ENCODE measurements at regions not wholly inside any gene's neighbourhood (a gene's known extent, or its start where the extent isn't known, plus 50 kb on each side); places are given as distances from the start of the nearest gene placed in this dataset.
A peak's percentile ranks its signal among the peaks of the same experiment; 100 is the strongest.
"Not testable (repeated sequence)": the region's sequence is repeated elsewhere in the genome, so short reads cannot be mapped to it uniquely, and the experiment has no call there.

GRCh38 chr16:22436823-22437652, 62.6 kb upstream of the CDR2 start:
- peak; percentile 68 to 79 for DNase-seq

GRCh38 chr16:22436326-22436822, 62.0 kb upstream of the CDR2 start:
- DNase-seq, result not testable (repeated sequence)

- DNase-seq, result not testable (repeated sequence)
These were observed 56.9 kb upstream of the CDR2 start for GRCh38 chr16:22431314-22431713.

- DNase-seq, result no peak
These were observed 54.2 kb upstream of the CDR2 start for GRCh38 chr16:22428654-22429053.

GRCh38 chr16:22427556-22427955, 53.1 kb upstream of the CDR2 start:
- DNase-seq, result no peak

- no peak for DNase-seq
These were observed 51.4 kb upstream of the CDR2 start for GRCh38 chr16:22425847-22426246.

- no peak for DNase-seq
These were observed 50.8 kb upstream of the CDR2 start for GRCh38 chr16:22425036-22425801.

- DNase-seq, result no peak
These were observed 49.9 kb upstream of the CDR2 start for GRCh38 chr16:22424161-22424937.
